Sigmoid colon (tissue), 6 donors: ENCODE measurements at regions not wholly inside any gene's neighbourhood (a gene's known extent, or its start where the extent isn't known, plus 50 kb on each side); places are given as distances from the start of the nearest gene placed in this dataset.
"Not testable (repeated sequence)": the region's sequence is repeated elsewhere in the genome, so short reads cannot be mapped to it uniquely, and the experiment has no call there.

Experiments used
- DNase-seq: peaks from one replicate; pipeline ENCODE4 v3.0.0-alpha.2; 2019
- H3K27ac ChIP-seq, 4 donors: fragments of 200-600 bp; sonication (generic); one replicate each; pipeline ENCODE4 v1.5.1; 2016 to 2019; ENCODE audit warnings: mild to moderate bottlenecking in 1 of 4
- H3K27me3 ChIP-seq, 3 donors: fragments of 200-600 bp; sonication (generic); one replicate each; pipeline ENCODE4 v1.5.1; 2019; ENCODE audit warnings: mild to moderate bottlenecking in 1 of 3
- H3K36me3 ChIP-seq, 4 donors: fragments of 200-600 bp; sonication (generic); one replicate each; pipeline ENCODE4 v1.5.1; 2016 to 2019
- H3K4me1 ChIP-seq, 4 donors: fragments of 200-600 bp; sonication (generic); one replicate each; pipeline ENCODE4 v1.5.1; 2017 to 2019
- H3K4me3 ChIP-seq, 4 donors: fragments of 200-600 bp; sonication (generic); one replicate each; pipeline ENCODE4 v1.5.1; 2017 to 2019; ENCODE audit warnings: mild to moderate bottlenecking in 2 of 4, moderate library complexity in 1 of 4
- H3K9me3 ChIP-seq, 4 donors: fragments of 200-600 bp in 3 of 4; sonication (generic) in 3 of 4; one replicate each; pipeline versions ENCODE4 v1.5.1 to v1.6.1; 2013 to 2019
- CTCF ChIP-seq, 4 experiments: fragments of 450-650 bp in 3 of 4; fragments of 200-600 bp in 1 of 4; IDR thresholded peaks; one replicate each; pipeline ENCODE4 v1.5.1; 2016 to 2019; ENCODE audit warnings: antibody characterized with exemption in 4 of 4, mild to moderate bottlenecking in 3 of 4, moderate library complexity in 2 of 4
- EP300 ChIP-seq, 4 donors: sonication (generic); formaldehyde crosslinking; IDR thresholded peaks; one replicate each; pipeline ENCODE4 v1.6.1; 2017; ENCODE audit warnings: antibody characterized with exemption in 4 of 4
- POLR2A ChIP-seq, 2 donors: fragments of 450-650 bp; IDR thresholded peaks; one replicate each; pipeline ENCODE4 v1.6.1; 2016; ENCODE audit warnings: antibody characterized with exemption in 2 of 2, mild to moderate bottlenecking in 2 of 2, moderate library complexity in 2 of 2
- POLR2AphosphoS5 ChIP-seq, 4 donors: sonication (generic); formaldehyde crosslinking; IDR thresholded peaks; one replicate each; pipeline ENCODE4 v1.6.1; 2017; ENCODE audit warnings: antibody characterized with exemption in 4 of 4
- WGBS, 2 donors: extraction: QIAGEN DNeasy Blood & Tissue Kit; methylation state at CpG; one replicate each; pipeline ENCODE4 v1.1.7; 2013; 5-methylcytosine and 5-hydroxymethylcytosine counted together
- intact Hi-C: fragments of 100-400 bp; cut with DNase I; formaldehyde crosslinking; loops from one replicate; pipeline ENCODE4 v1.15.1; 2023
- donor health status: healthy with polysubstance abuse.
- donor health status: healthy.

GRCh38 chr3:31322460-31322859 lies 210.3 kb upstream of the STT3B start:
- no peak for DNase-seq
- Histone ChIP-seq H3K4me3 (no peak overlapping the region), H3K9me3 (no peaks in the 10 kb centered on the region), H3K27ac (no peak overlapping the region), H3K4me1 (no peaks in the 10 kb centered on the region), H3K27me3 (no peaks in the 10 kb centered on the region), H3K36me3 (no peaks in the 10 kb centered on the region)
- no peak for TF ChIP-seq CTCF (IDR thresholded peaks at IDR 0.05)
- TF ChIP-seq POLR2A (IDR thresholded peaks at IDR 0.05): no peak
- TF ChIP-seq EP300 (IDR thresholded peaks at IDR 0.05): no peak
- TF ChIP-seq POLR2AphosphoS5 (IDR thresholded peaks at IDR 0.05): no peak
- intact Hi-C loops: no loop called here
- 84 to 88% methylated on average over 4 of the region's 4 CpGs for WGBS, 2 donors

GRCh38 chr3:31327826-31328357 lies 204.8 kb upstream of the STT3B start:
- H3K9me3 ChIP-seq, H3K4me3 ChIP-seq, H3K36me3 ChIP-seq, H3K27me3 ChIP-seq, intact Hi-C loops, H3K4me1 ChIP-seq, DNase-seq, H3K27ac ChIP-seq: not testable (repeated sequence)
- 91 to 92% methylated on average over 3 of the region's 3 CpGs for WGBS, 2 donors

GRCh38 chr3:31331278-31331677 lies 201.4 kb upstream of the STT3B start:
- intact Hi-C loops: no loop called here
- H3K4me3 ChIP-seq: no peak overlapping the region
- WGBS, 2 donors: 75 to 83% methylated on average over 3 of the region's 3 CpGs

GRCh38 chr3:31341130-31341529 lies 191.6 kb upstream of the STT3B start:
- intact Hi-C loops: no loop called here
- no peak overlapping the region for H3K27ac ChIP-seq
- TF ChIP-seq POLR2A (IDR thresholded peaks at IDR 0.05) (no peak), CTCF (IDR thresholded peaks at IDR 0.05) (no peak), EP300 (IDR thresholded peaks at IDR 0.05) (no peak), POLR2AphosphoS5 (IDR thresholded peaks at IDR 0.05) (no peak)
- no peaks in the 10 kb centered on the region for H3K9me3 ChIP-seq
- WGBS, 2 donors: 60 to 70% methylated on average over 2 of the region's 2 CpGs
- H3K4me1 ChIP-seq: no peaks in the 10 kb centered on the region
- no peak for DNase-seq
- no peaks in the 10 kb centered on the region for H3K27me3 ChIP-seq
- H3K4me3 ChIP-seq: no peak overlapping the region
- no peaks in the 10 kb centered on the region for H3K36me3 ChIP-seq

More at GRCh38 chr3:31331278-31331677, 201.4 kb upstream of the STT3B start:
- H3K27me3 ChIP-seq: no peaks in the 10 kb centered on the region
- no peaks in the 10 kb centered on the region for H3K9me3 ChIP-seq
- no peak for DNase-seq
- H3K4me1 ChIP-seq: no peaks in the 10 kb centered on the region
- H3K36me3 ChIP-seq: no peaks in the 10 kb centered on the region
- no peak overlapping the region for H3K27ac ChIP-seq
- TF ChIP-seq EP300 (IDR thresholded peaks at IDR 0.05) (no peak), POLR2AphosphoS5 (IDR thresholded peaks at IDR 0.05) (no peak), POLR2A (IDR thresholded peaks at IDR 0.05) (no peak), CTCF (IDR thresholded peaks at IDR 0.05) (no peak)

GRCh38 chr3:31343075-31343474 lies 189.7 kb upstream of the STT3B start:
- Histone ChIP-seq H3K27ac (no peak overlapping the region), H3K36me3 (no peaks in the 10 kb centered on the region), H3K9me3 (no peaks in the 10 kb centered on the region), H3K4me3 (no peak overlapping the region), H3K27me3 (no peaks in the 10 kb centered on the region), H3K4me1 (no peaks in the 10 kb centered on the region)
- DNase-seq: no peak
- WGBS, 2 donors: 92% methylated on average over 1 of the region's 1 CpG
- intact Hi-C loops: no loop called here
- no peak for TF ChIP-seq POLR2A (IDR thresholded peaks at IDR 0.05)

GRCh38 chr3:31345581-31345980 lies 187.1 kb upstream of the STT3B start:
- Histone ChIP-seq H3K27ac (no peak overlapping the region), H3K4me1 (no peaks in the 10 kb centered on the region), H3K4me3 (no peak overlapping the region), H3K27me3 (no peaks in the 10 kb centered on the region), H3K9me3 (no peaks in the 10 kb centered on the region), H3K36me3 (no peaks in the 10 kb centered on the region)
- no peak for TF ChIP-seq EP300 (IDR thresholded peaks at IDR 0.05)
- TF ChIP-seq POLR2AphosphoS5 (IDR thresholded peaks at IDR 0.05): no peak
- no peak for TF ChIP-seq POLR2A (IDR thresholded peaks at IDR 0.05)
- no peak for TF ChIP-seq CTCF (IDR thresholded peaks at IDR 0.05)
- intact Hi-C loops: no loop called here
- WGBS, 2 donors: 92 to 93% methylated on average over 2 of the region's 2 CpGs
- no peak for DNase-seq
